ENCODE measurements at regions not wholly inside any gene's neighbourhood (a gene's known extent, or its start where the extent isn't known, plus 50 kb on each side); places are given as distances from the start of the nearest gene placed in this dataset.

GRCh38 chr1:79694241-79694640 lies 687.7 kb upstream of the ADGRL4 start:
- Histone ChIP-seq H3K27ac (ENCODE audit: low read depth, low read length) (no peak overlapping the region), H3K27me3 (ENCODE audit: control insufficient read depth, insufficient read depth, low read length, poor library complexity, severe bottlenecking) (no peaks in the 10 kb centered on the region), H3K9ac (ENCODE audit: extremely low read depth, low read length, poor library complexity, severe bottlenecking) (no peak overlapping the region), H3K4me1 (ENCODE audit: control insufficient read depth, insufficient read depth, low read length) (peaks cover 14% of the 10 kb centered on the region), H3K9me3 (ENCODE audit: control insufficient read depth, low read length) (no peaks in the 10 kb centered on the region), H3K36me3 (ENCODE audit: control insufficient read depth, insufficient read depth, low read length) (no peaks in the 10 kb centered on the region), H3K4me3 (ENCODE audit: low read length) (peak overlapping the region; percentile 62)
- DNase-seq = no peak
- Mint-ChIP-seq H3K4me3 (peak overlapping the region; percentile 35), H3K27ac (peak overlapping the region; percentile 66), H3K4me1 (peaks cover 35% of the 10 kb centered on the region), H3K27me3 (ENCODE audit: insufficient read depth) (no peaks in the 10 kb centered on the region), H3K9me3 (peaks cover 3% of the 10 kb centered on the region), H3K36me3 (ENCODE audit: low read depth) (peaks cover 43% of the 10 kb centered on the region)
- 17% methylated on average over 1 of the region's 1 CpG; no CpG with 5 or more reads in 1 of the 2 experiments for WGBS, 2 experiments (ENCODE audit: insufficient coverage in 1 of 2, insufficient read length in 1 of 2)
- no peak for TF ChIP-seq CTCF (conservative IDR thresholded peaks at IDR 0.05)

- H3K9me3 Mint-ChIP-seq = peaks cover 3% of the 10 kb centered on the region
- peak overlapping the region; percentile 66 for H3K27ac Mint-ChIP-seq
- Histone ChIP-seq H3K27ac (ENCODE audit: low read depth, low read length) (no peak overlapping the region), H3K9ac (ENCODE audit: extremely low read depth, low read length, poor library complexity, severe bottlenecking) (no peak overlapping the region), H3K4me3 (ENCODE audit: low read length) (peak overlapping the region; percentile 62), H3K4me1 (ENCODE audit: control insufficient read depth, insufficient read depth, low read length) (peaks cover 14% of the 10 kb centered on the region), H3K27me3 (ENCODE audit: control insufficient read depth, insufficient read depth, low read length, poor library complexity, severe bottlenecking) (no peaks in the 10 kb centered on the region), H3K36me3 (ENCODE audit: control insufficient read depth, insufficient read depth, low read length) (no peaks in the 10 kb centered on the region), H3K9me3 (ENCODE audit: control insufficient read depth, low read length) (no peaks in the 10 kb centered on the region)
- no peak for TF ChIP-seq CTCF (conservative IDR thresholded peaks at IDR 0.05)
- H3K4me3 Mint-ChIP-seq = peak overlapping the region; percentile 35
- DNase-seq = no peak
- H3K27me3 Mint-ChIP-seq (ENCODE audit: insufficient read depth) = no peaks in the 10 kb centered on the region
- peaks cover 43% of the 10 kb centered on the region for H3K36me3 Mint-ChIP-seq (ENCODE audit: low read depth)
- 55 to 80% methylated on average over 2 of the region's 2 CpGs for WGBS, 2 experiments (ENCODE audit: insufficient coverage in 1 of 2, insufficient read length in 1 of 2)
- peaks cover 35% of the 10 kb centered on the region for H3K4me1 Mint-ChIP-seq
Observed at GRCh38 chr1:79693441-79694114, 687.0 kb upstream of the ADGRL4 start.

- DNase-seq = no peak
- H3K4me3 ChIP-seq (ENCODE audit: low read length) = peak overlapping the region; percentile 62
- no peaks in the 10 kb centered on the region for H3K27me3 ChIP-seq (ENCODE audit: control insufficient read depth, insufficient read depth, low read length, poor library complexity, severe bottlenecking)
- Mint-ChIP-seq H3K27ac (peak overlapping the region; percentile 52), H3K4me1 (peaks cover 35% of the 10 kb centered on the region), H3K9me3 (peaks cover 3% of the 10 kb centered on the region), H3K36me3 (ENCODE audit: low read depth) (peaks cover 42% of the 10 kb centered on the region), H3K27me3 (ENCODE audit: insufficient read depth) (no peaks in the 10 kb centered on the region), H3K4me3 (no peak overlapping the region)
- no peak overlapping the region for H3K9ac ChIP-seq (ENCODE audit: extremely low read depth, low read length, poor library complexity, severe bottlenecking)
- H3K4me1 ChIP-seq (ENCODE audit: control insufficient read depth, insufficient read depth, low read length) = peaks cover 14% of the 10 kb centered on the region
- no peaks in the 10 kb centered on the region for H3K36me3 ChIP-seq (ENCODE audit: control insufficient read depth, insufficient read depth, low read length)
- no peak overlapping the region for H3K27ac ChIP-seq (ENCODE audit: low read depth, low read length)
- H3K9me3 ChIP-seq (ENCODE audit: control insufficient read depth, low read length) = no peaks in the 10 kb centered on the region
- TF ChIP-seq CTCF (conservative IDR thresholded peaks at IDR 0.05) = no peak
Observed at GRCh38 chr1:79692519-79692918, 686.0 kb upstream of the ADGRL4 start.

Measured in endodermal cell (in vitro differentiated cells).